ENCODE measurements at regions not wholly inside any gene's neighbourhood (a gene's known extent, or its start where the extent isn't known, plus 50 kb on each side); places are given as distances from the start of the nearest gene placed in this dataset.

- no peak for TF ChIP-seq CTCF (IDR thresholded peaks at IDR 0.05; ENCODE audit: insufficient read depth, low read depth, low read length)
- TF ChIP-seq EZH2 (IDR thresholded peaks at IDR 0.05; ENCODE audit: insufficient read depth, low read length): no peak
Measured at GRCh38 chr4:171340258-171340657, 472.9 kb upstream of the GALNTL6 start.

Data from astrocyte (in vitro differentiated cells and primary cell).